NCI-H1694 (cell line): ENCODE measurements at regions not wholly inside any gene's neighbourhood (a gene's known extent, or its start where the extent isn't known, plus 50 kb on each side); places are given as distances from the start of the nearest gene placed in this dataset.

Experiments used
- DNase-seq: peaks from one replicate; lab custom pipeline; 2025; lab: John Stamatoyannopoulos, UW

GRCh38 chr6:44049989-44050871 is 77.0 kb downstream of the MRPL14 start:
- DNase-seq = no peak

GRCh38 chr6:44049163-44049988 is 77.9 kb downstream of the MRPL14 start:
- DNase-seq = no peak

GRCh38 chr6:44048277-44048676 is 79.0 kb downstream of the MRPL14 start:
- no peak for DNase-seq

- no peak for DNase-seq
Measured at GRCh38 chr6:44047801-44048200, 79.5 kb downstream of the MRPL14 start.

GRCh38 chr6:44047179-44047546 is 80.1 kb downstream of the MRPL14 start:
- no peak for DNase-seq

- no peak for DNase-seq
Measured at GRCh38 chr6:44046516-44047178, 80.6 kb downstream of the MRPL14 start.

- DNase-seq = no peak
Measured at GRCh38 chr6:44045672-44046015, 81.6 kb downstream of the MRPL14 start.

GRCh38 chr6:44044940-44045671 is 82.1 kb downstream of the MRPL14 start:
- DNase-seq = no peak

- no peak for DNase-seq
Measured at GRCh38 chr6:44044154-44044539, 83.1 kb downstream of the MRPL14 start.

- no peak for DNase-seq
Measured at GRCh38 chr6:44043479-44044153, 83.6 kb downstream of the MRPL14 start.

- no peak for DNase-seq
Measured at GRCh38 chr6:44042989-44043478, 84.2 kb downstream of the MRPL14 start.

GRCh38 chr6:44042261-44042988 is 84.8 kb downstream of the MRPL14 start:
- no peak for DNase-seq

GRCh38 chr6:44041461-44042260 is 85.6 kb downstream of the MRPL14 start:
- DNase-seq = no peak

GRCh38 chr6:44040786-44041185 is 86.5 kb downstream of the MRPL14 start:
- DNase-seq = no peak

GRCh38 chr6:44039839-44040350 is 87.4 kb downstream of the MRPL14 start:
- no peak for DNase-seq

- DNase-seq = no peak
Measured at GRCh38 chr6:44039191-44039719, 88.0 kb downstream of the MRPL14 start.

- no peak for DNase-seq
Measured at GRCh38 chr6:44038543-44039065, 88.6 kb downstream of the MRPL14 start.

- DNase-seq = no peak
Measured at GRCh38 chr6:44037847-44038542, 89.3 kb downstream of the MRPL14 start.
